ENCODE measurements at regions not wholly inside any gene's neighbourhood (a gene's known extent, or its start where the extent isn't known, plus 50 kb on each side); places are given as distances from the start of the nearest gene placed in this dataset.

DNA sequence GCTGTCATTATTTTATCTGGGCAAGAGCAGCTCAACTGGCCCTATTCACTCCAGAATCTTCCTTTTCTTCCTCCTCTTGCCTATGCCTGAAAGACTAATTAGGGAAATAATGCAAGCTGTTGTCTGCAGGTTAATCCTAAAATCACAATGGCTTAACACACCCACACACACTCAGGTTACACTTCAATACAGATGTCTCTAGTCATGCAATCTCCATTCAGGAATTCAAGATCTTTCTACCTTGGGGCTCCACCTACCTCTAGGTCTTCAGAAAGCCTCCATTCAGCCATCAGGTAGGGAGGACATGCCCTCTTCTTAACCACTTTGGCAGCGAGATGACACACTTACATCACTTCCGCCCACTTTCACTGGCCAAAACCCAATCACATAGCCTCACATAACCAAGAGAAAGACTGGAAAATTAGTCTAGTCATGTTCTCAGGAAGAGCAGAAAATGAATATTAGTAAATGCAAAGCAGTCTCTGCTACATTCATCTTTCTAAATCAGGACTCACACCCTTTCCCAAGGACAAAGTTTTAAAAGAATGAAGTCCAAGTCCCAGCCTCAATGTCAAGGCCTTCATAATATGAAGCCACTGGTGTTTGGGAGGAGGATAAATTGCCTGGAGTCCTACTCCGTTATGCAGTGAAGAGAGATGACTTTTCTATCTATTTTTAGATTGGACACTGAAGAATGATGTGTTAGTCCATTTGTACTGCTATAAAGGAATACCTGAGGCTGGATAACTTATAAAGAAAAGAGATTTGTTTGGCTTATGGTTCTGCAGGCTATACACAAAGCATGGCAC lies 428.1 kb downstream of the EFNA5 start:
- H3K36me3 Mint-ChIP-seq (ENCODE audit: low read depth) = no peaks in the 10 kb centered on the region

DNA sequence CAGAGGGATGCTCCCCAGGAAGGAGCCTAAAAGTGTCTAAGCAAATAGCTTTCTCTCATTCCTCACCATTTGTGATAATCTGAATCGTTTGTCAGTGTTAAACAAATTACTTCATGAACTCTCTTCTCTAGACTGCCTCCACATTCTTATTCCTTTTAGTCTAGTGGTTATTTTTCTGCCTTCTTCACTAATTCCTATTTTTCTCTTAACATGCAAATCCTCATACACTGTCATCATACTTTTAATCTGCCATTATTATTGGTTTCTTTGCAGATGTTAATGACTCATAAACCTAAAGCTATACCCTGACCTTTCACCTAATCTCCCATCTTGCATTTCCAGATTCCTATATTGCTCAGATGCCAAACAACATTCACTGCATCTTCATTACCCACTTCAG lies 428.9 kb downstream of the EFNA5 start:
- no peaks in the 10 kb centered on the region for H3K36me3 Mint-ChIP-seq (ENCODE audit: low read depth)
- H3K4me1 Mint-ChIP-seq = no peaks in the 10 kb centered on the region
- no peak overlapping the region for H3K27ac Mint-ChIP-seq

More for the DNA sequence above, 428.1 kb downstream of the EFNA5 start:
- no peaks in the 10 kb centered on the region for H3K9me3 ChIP-seq (ENCODE audit: control insufficient read depth, low read length, poor library complexity, severe bottlenecking)
- no peak for DNase-seq
- Mint-ChIP-seq H3K4me3 (no peak overlapping the region), H3K4me1 (no peaks in the 10 kb centered on the region), H3K27ac (no peak overlapping the region), H3K27me3 (no peaks in the 10 kb centered on the region)
- ATAC-seq = no peak

DNA sequence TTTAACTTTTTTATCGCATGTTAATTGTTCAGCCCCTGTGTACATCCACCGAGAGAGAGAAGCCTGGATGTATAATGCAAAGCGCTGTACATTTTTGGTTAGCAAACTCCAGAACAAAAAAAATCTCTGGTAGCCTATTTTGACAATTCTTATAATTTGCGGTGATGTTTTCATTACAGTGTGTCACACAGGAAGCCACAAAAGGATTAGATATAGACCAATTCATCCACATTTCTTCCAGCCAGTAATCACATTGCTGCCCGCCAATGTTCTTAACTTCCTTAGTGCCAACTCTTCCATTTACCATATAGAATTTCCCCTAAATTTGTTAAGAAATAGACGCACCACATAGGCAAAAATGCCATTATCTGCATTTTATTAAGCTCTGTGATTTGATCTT lies 435.6 kb downstream of the EFNA5 start:
- Mint-ChIP-seq H3K4me1 (no peaks in the 10 kb centered on the region), H3K4me3 (no peak overlapping the region), H3K27me3 (no peaks in the 10 kb centered on the region), H3K36me3 (ENCODE audit: low read depth) (no peaks in the 10 kb centered on the region), H3K27ac (no peak overlapping the region)
- ATAC-seq (no peak), DNase-seq (no peak)
- no peaks in the 10 kb centered on the region for H3K9me3 ChIP-seq (ENCODE audit: control insufficient read depth, low read length, poor library complexity, severe bottlenecking)

More for the DNA sequence above, 428.9 kb downstream of the EFNA5 start:
- no peak for DNase-seq
- no peak for ATAC-seq
- Mint-ChIP-seq H3K4me3 (no peak overlapping the region), H3K27me3 (no peaks in the 10 kb centered on the region)
- no peaks in the 10 kb centered on the region for H3K9me3 ChIP-seq (ENCODE audit: control insufficient read depth, low read length, poor library complexity, severe bottlenecking)

DNA sequence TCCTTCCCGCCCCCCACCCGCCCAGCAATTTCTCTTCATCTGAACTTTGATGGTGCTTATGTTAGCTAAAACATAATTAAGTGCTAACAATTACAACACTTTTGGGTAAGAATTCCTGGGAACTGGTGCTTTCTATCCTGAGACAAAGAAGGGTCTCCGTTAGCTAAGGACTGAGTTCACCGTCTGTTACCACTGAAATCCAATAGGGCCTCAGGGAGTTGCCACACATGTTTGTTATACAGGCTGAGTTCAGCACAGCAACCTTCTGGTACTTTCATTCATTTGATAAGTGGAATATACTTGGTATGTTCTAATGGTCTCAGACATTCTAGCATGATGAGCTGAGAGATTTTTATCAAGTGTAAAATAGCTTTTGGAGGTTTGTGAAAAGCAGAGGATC lies 437.9 kb downstream of the EFNA5 start:
- Mint-ChIP-seq H3K27me3 (no peaks in the 10 kb centered on the region), H3K36me3 (ENCODE audit: low read depth) (no peaks in the 10 kb centered on the region), H3K4me3 (no peak overlapping the region), H3K4me1 (no peaks in the 10 kb centered on the region), H3K27ac (no peak overlapping the region)
- no peaks in the 10 kb centered on the region for H3K9me3 ChIP-seq (ENCODE audit: control insufficient read depth, low read length, poor library complexity, severe bottlenecking)
- DNase-seq (no peak), ATAC-seq (no peak)

DNA sequence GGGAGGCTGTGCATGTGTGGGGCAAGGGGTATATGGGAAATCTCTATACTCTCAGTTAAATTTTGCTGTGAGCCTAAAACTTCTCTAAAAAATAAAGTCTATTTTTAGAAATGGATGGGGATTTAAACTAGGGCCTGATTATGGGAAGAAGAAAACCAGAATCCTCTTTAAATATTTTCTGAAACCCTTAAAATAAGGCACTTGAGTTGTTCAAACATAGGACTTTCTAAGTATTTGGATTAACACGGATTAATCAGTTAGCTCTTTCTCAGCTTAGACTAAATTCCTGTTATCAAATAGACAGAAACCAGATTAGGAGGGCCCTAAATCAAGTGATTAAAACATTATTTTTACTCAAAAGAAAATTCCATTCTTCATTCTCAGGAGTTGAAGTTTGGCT lies 438.4 kb downstream of the EFNA5 start:
- no peaks in the 10 kb centered on the region for H3K9me3 ChIP-seq (ENCODE audit: control insufficient read depth, low read length, poor library complexity, severe bottlenecking)
- Mint-ChIP-seq H3K4me3 (no peak overlapping the region), H3K27me3 (no peaks in the 10 kb centered on the region), H3K36me3 (ENCODE audit: low read depth) (no peaks in the 10 kb centered on the region), H3K4me1 (no peaks in the 10 kb centered on the region), H3K27ac (no peak overlapping the region)
- DNase-seq (no peak), ATAC-seq (no peak)

DNA sequence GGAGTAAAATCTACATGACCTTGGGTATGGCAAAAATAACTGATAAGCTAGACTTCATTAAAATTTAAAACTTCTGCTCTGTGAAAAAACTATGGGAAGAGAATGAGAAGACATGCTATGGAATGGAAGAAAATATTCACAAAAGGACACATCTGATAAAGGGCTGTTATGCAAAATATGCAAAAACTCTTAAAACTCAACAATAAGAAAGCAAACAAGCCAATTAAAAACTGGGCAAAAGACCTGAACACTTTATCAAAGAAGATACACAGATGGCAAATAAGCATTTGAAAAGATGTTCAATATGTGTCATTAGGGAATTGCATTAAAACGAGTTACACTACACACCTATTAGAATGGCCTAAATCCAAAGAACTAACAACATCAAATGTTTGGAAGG lies 439.5 kb downstream of the EFNA5 start:
- Mint-ChIP-seq H3K4me1 (no peaks in the 10 kb centered on the region), H3K27me3 (no peaks in the 10 kb centered on the region), H3K36me3 (ENCODE audit: low read depth) (no peaks in the 10 kb centered on the region), H3K4me3 (no peak overlapping the region), H3K27ac (no peak overlapping the region)
- DNase-seq = no peak
- no peak for ATAC-seq
- no peaks in the 10 kb centered on the region for H3K9me3 ChIP-seq (ENCODE audit: control insufficient read depth, low read length, poor library complexity, severe bottlenecking)

DNA sequence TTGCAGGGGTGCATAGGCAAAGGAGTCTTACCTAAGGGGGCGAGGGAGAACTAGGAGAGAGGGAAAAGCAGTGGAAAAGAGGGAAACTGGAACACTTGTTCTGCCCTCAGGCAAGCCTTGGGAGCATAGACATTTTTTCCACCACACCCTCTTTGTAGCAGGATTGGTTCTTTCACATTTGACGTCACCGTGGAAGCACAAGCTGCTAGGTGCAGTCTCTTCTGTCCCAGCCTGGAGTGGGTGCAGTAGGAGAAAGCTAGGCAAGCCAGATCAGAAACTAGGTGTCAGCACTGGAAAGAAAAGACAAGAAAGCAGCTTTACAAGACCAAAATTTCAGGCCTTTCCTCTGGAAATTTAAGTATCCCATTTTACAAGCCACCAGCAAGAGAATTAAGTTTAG lies 440.4 kb downstream of the EFNA5 start:
- ATAC-seq (no peak), DNase-seq (no peak)
- Mint-ChIP-seq H3K36me3 (ENCODE audit: low read depth) (no peaks in the 10 kb centered on the region), H3K4me1 (no peaks in the 10 kb centered on the region), H3K4me3 (no peak overlapping the region), H3K27me3 (no peaks in the 10 kb centered on the region), H3K27ac (no peak overlapping the region)
- no peaks in the 10 kb centered on the region for H3K9me3 ChIP-seq (ENCODE audit: control insufficient read depth, low read length, poor library complexity, severe bottlenecking)

DNA sequence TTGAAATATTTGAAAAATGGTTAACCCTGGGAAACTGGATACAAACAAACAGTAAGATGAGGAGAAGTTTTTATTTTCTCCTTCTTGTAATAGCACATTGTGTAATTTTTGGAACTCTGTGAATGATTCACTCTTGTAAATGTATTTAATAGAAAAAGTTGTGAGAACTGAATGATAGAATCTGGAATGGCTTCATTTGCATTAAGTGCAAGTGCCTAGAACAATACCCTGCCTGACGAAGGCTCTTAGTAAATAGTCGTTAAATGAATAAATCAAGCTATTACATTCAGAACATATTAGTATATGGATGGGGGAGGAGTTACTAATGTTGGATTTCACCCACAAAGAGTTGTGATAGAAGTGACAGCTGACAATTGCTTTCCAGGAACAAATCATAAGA lies 442.5 kb downstream of the EFNA5 start:
- H3K36me3 Mint-ChIP-seq (ENCODE audit: low read depth) = no peaks in the 10 kb centered on the region
- no peaks in the 10 kb centered on the region for H3K4me1 Mint-ChIP-seq
- H3K27ac Mint-ChIP-seq = no peak overlapping the region
- H3K9me3 ChIP-seq (ENCODE audit: control insufficient read depth, low read length, poor library complexity, severe bottlenecking) = no peaks in the 10 kb centered on the region
- no peaks in the 10 kb centered on the region for H3K27me3 Mint-ChIP-seq
- H3K4me3 Mint-ChIP-seq = no peak overlapping the region
- ATAC-seq (no peak), DNase-seq (no peak)

DNA sequence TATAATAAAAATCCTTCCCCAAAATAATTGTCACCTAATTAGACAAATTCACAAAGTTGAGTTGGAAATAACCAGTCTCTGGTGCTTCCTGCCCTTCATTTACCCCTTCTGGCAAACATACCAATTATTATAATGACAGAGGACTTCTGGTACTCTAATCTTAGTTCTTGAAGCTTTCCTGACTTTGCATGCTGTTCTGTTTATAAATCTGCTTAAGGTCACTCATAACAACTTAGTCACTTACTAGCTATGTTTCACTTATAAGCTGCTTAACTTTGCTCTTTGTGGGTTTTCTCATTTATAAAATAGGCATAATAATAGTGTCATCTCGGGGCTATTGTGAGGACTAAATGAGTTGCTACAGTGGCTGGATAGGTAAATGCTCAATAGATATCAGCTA lies 446.5 kb downstream of the EFNA5 start:
- Mint-ChIP-seq H3K27me3 (no peaks in the 10 kb centered on the region), H3K36me3 (ENCODE audit: low read depth) (no peaks in the 10 kb centered on the region), H3K4me1 (no peaks in the 10 kb centered on the region), H3K4me3 (no peak overlapping the region), H3K27ac (no peak overlapping the region)
- no peak for ATAC-seq
- no peaks in the 10 kb centered on the region for H3K9me3 ChIP-seq (ENCODE audit: control insufficient read depth, low read length, poor library complexity, severe bottlenecking)
- no peak for DNase-seq

DNA sequence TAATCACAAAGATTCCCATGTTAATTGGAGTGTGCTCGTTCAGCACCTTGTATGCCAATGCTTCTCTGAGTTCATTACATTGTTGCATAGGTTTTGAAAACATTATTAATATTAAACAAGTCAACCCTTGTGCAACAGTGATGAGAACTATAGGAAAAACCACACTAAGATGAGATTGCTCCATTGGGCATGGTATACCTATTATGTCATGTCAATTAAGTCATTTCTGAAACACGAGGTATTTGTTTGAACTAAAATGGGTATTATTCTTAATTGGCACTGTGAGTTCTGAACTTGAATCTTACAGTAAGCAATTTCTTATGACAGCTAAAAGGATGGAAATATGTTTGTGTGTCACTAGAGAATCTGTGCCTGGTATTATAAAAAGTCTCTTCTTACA lies 447.7 kb downstream of the EFNA5 start:
- Mint-ChIP-seq H3K36me3 (ENCODE audit: low read depth) (no peaks in the 10 kb centered on the region), H3K27me3 (no peaks in the 10 kb centered on the region), H3K4me1 (no peaks in the 10 kb centered on the region), H3K27ac (no peak overlapping the region), H3K4me3 (no peak overlapping the region)
- ATAC-seq (no peak), DNase-seq (no peak)
- no peaks in the 10 kb centered on the region for H3K9me3 ChIP-seq (ENCODE audit: control insufficient read depth, low read length, poor library complexity, severe bottlenecking)

DNA sequence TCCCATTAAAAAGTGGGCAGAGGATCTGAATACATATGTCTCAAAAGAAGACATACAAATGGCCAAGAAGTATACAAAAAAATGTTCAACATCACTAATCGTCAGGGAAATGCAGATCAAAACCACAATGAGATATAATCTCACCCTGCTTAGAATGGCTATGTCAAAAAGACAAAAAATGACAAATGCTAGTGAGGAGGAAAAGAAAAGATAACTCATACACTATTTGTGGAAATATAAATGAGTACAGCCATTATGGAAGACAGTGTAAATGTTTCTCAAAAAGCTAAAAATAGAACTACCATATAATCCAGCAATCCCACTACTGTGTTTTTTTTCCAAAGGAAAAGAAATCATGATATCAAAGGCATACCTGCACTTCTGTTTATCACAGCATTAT lies 450.7 kb downstream of the EFNA5 start:
- no peaks in the 10 kb centered on the region for H3K9me3 ChIP-seq (ENCODE audit: control insufficient read depth, low read length, poor library complexity, severe bottlenecking)
- Mint-ChIP-seq H3K4me1 (no peaks in the 10 kb centered on the region), H3K27ac (no peak overlapping the region), H3K27me3 (no peaks in the 10 kb centered on the region), H3K36me3 (ENCODE audit: low read depth) (no peaks in the 10 kb centered on the region), H3K4me3 (no peak overlapping the region)
- ATAC-seq = no peak
- DNase-seq = no peak

DNA sequence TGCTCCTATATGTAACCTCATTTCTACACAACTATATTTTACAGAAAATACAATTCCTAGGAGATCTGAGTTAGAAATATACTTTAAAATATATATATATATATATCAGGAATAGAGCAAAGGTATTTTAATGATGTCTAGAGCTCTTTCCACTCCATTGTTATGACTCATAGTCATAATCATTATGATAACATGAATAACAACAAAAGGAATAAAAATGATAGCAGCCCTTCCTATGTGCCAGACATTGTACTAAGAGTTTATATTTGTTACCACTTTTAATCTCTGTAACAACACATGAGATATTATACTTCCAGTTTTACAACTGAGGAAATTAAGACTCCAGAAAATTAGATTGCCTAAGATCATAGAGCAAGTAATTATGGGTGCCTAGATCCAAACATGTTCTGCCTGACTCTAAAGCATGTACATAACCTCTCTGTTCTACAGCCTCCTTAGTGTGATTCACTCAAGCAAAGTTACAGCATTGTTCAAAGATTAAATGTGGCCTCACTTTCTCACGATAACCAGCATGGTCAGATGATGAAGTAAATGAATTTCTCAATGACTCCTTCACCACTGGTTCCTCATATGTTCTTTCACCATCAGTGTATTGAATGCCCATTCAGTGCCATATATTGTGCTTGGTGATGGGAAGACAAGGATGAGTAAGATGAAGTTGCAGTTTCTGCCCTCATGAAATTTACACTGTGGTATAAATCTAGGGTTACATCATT lies 452.1 kb downstream of the EFNA5 start:
- no peaks in the 10 kb centered on the region for H3K27me3 Mint-ChIP-seq
- no peak overlapping the region for H3K27ac Mint-ChIP-seq
- H3K9me3 ChIP-seq (ENCODE audit: control insufficient read depth, low read length, poor library complexity, severe bottlenecking) = no peaks in the 10 kb centered on the region
- no peaks in the 10 kb centered on the region for H3K36me3 Mint-ChIP-seq (ENCODE audit: low read depth)
- H3K4me3 Mint-ChIP-seq = no peak overlapping the region
- no peak for ATAC-seq
- no peak for DNase-seq
- no peaks in the 10 kb centered on the region for H3K4me1 Mint-ChIP-seq

DNA sequence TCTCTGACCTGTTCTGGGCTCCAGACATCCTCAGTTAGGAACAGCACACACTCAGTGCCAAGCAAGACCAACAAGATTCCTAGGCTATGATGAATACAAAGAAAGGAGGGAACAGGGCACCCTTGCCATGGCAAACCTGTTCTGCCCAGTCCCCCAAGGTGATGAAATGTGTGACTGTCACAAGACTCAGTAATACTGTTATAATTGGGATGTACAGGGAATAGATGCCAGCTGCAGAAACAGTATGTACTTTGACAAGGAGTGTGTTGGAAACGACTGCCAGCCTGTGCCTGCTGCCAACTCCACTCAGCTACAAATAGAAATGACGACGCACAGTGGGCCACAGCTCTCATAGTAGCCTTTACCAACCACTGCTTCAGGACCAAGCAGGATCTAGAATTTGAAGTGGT lies 453.0 kb downstream of the EFNA5 start:
- Mint-ChIP-seq H3K27ac (no peak overlapping the region), H3K4me1 (no peaks in the 10 kb centered on the region), H3K27me3 (no peaks in the 10 kb centered on the region), H3K36me3 (ENCODE audit: low read depth) (no peaks in the 10 kb centered on the region), H3K4me3 (no peak overlapping the region)
- no peak for DNase-seq
- ATAC-seq = no peak
- no peaks in the 10 kb centered on the region for H3K9me3 ChIP-seq (ENCODE audit: control insufficient read depth, low read length, poor library complexity, severe bottlenecking)

DNA sequence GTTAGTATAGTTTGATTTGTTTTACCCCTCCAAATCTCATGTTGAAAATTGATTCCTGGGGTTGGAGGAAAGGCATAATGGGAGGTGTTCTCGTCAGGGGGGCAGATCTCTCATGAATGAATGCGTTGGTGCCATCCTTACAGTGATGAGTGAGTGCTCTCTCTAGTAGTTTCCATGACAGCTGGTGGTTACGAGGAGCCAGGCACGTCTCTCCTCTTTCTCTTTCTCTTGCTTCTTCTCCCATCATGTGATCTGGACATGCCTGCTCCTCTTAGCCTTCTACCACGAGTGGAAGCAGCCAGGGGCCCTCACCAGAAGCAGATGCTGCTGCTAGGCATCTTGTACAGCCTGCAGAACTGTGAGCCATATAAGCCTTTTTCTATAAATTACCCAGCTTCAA lies 454.1 kb downstream of the EFNA5 start:
- H3K9me3 ChIP-seq (ENCODE audit: control insufficient read depth, low read length, poor library complexity, severe bottlenecking) = no peaks in the 10 kb centered on the region
- no peak for DNase-seq
- Mint-ChIP-seq H3K36me3 (ENCODE audit: low read depth) (no peaks in the 10 kb centered on the region), H3K4me3 (no peak overlapping the region), H3K27me3 (no peaks in the 10 kb centered on the region), H3K4me1 (no peaks in the 10 kb centered on the region), H3K27ac (no peak overlapping the region)
- no peak for ATAC-seq
